Testis (tissue), 2 donors: ENCODE measurements at regions not wholly inside any gene's neighbourhood (a gene's known extent, or its start where the extent isn't known, plus 50 kb on each side); places are given as distances from the start of the nearest gene placed in this dataset.

Experiments used
- DNase-seq: peaks from one replicate; pipeline ENCODE4 v3.0.0-alpha.2; 2019
- H3K27ac ChIP-seq, 2 donors: fragments of 200-600 bp; sonication (generic); one replicate each; pipeline ENCODE4 v1.5.1; 2019
- H3K27me3 ChIP-seq: fragments of 200-600 bp; sonication (generic); one replicate; pipeline ENCODE4 v1.5.1; 2019
- H3K36me3 ChIP-seq: fragments of 200-600 bp; sonication (generic); one replicate; pipeline ENCODE4 v1.5.1; 2017; ENCODE audit warnings: low read depth; ENCODE audit errors: missing control alignments
- H3K4me1 ChIP-seq: fragments of 200-600 bp; sonication (generic); one replicate; pipeline ENCODE4 v1.5.1; 2019
- H3K4me3 ChIP-seq, 2 donors: fragments of 200-600 bp; sonication (generic); one replicate each; pipeline ENCODE4 v1.5.1; 2017 to 2019
- H3K9me3 ChIP-seq: fragments of 200-600 bp; sonication (generic); one replicate; pipeline ENCODE4 v1.5.1; 2017
- CTCF ChIP-seq, 3 experiments: fragments of 450-650 bp in 2 of 3; fragments of 200-600 bp in 1 of 3; sonication (generic) in 1 of 3; IDR thresholded peaks; one replicate each; pipeline ENCODE4 v1.5.1; 2016 to 2019; ENCODE audit warnings: antibody characterized with exemption in 3 of 3, mild to moderate bottlenecking in 2 of 3, moderate library complexity in 1 of 3
- POLR2A ChIP-seq: fragments of 450-650 bp; IDR thresholded peaks from one replicate; pipeline ENCODE4 v1.6.1; 2017; ENCODE audit warnings: antibody characterized with exemption, mild to moderate bottlenecking, moderate library complexity
- WGBS, 2 donors: methylation state at CpG; one replicate each; pipeline ENCODE4 v1.1.5; 2018; 5-methylcytosine and 5-hydroxymethylcytosine counted together
- intact Hi-C: fragments of 100-400 bp; cut with DNase I; formaldehyde crosslinking; loops from one replicate; pipeline ENCODE4 v1.15.1; 2023; ENCODE audit warnings: low total_unique reads

- Histone ChIP-seq H3K4me3 (no peak overlapping the region), H3K36me3 (no peaks in the 10 kb centered on the region), H3K27me3 (no peaks in the 10 kb centered on the region), H3K9me3 (no peaks in the 10 kb centered on the region), H3K27ac (no peak overlapping the region), H3K4me1 (peaks cover 9% of the 10 kb centered on the region)
- intact Hi-C loops = no loop called here
- WGBS, 2 donors = 68 to 85% methylated on average over 2 of the region's 2 CpGs
- TF ChIP-seq CTCF (IDR thresholded peaks at IDR 0.05) = no peak
- TF ChIP-seq POLR2A = no peak
- no peak for DNase-seq
Observed at GRCh38 chr15:66929843-66930402, 135.5 kb upstream of the SMAD3 start.

GRCh38 chr15:66931768-66932633 lies 133.4 kb upstream of the SMAD3 start:
- no peak for TF ChIP-seq CTCF (IDR thresholded peaks at IDR 0.05)
- TF ChIP-seq POLR2A = no peak
- 18 to 22% methylated on average over 15 of the region's 15 CpGs for WGBS, 2 donors
- DNase-seq = no peak
- no peak overlapping the region for H3K4me3 ChIP-seq
- no peaks in the 10 kb centered on the region for H3K36me3 ChIP-seq
- no peak overlapping the region for H3K27ac ChIP-seq
- H3K9me3 ChIP-seq = no peaks in the 10 kb centered on the region
- intact Hi-C loops = no loop called here
- H3K4me1 ChIP-seq = peaks cover 9% of the 10 kb centered on the region
- H3K27me3 ChIP-seq = no peaks in the 10 kb centered on the region

GRCh38 chr15:66932634-66933024 lies 132.8 kb upstream of the SMAD3 start:
- no peak overlapping the region for H3K27ac ChIP-seq
- DNase-seq = no peak
- WGBS, 2 donors = 78 to 84% methylated on average over 6 of the region's 6 CpGs

GRCh38 chr15:66933932-66934867 lies 131.2 kb upstream of the SMAD3 start:
- intact Hi-C loops = no loop called here
- no peak for DNase-seq

More at GRCh38 chr15:66932634-66933024, 132.8 kb upstream of the SMAD3 start:
- Histone ChIP-seq H3K4me3 (no peak overlapping the region), H3K9me3 (no peaks in the 10 kb centered on the region), H3K36me3 (no peaks in the 10 kb centered on the region), H3K27me3 (no peaks in the 10 kb centered on the region), H3K4me1 (peaks cover 9% of the 10 kb centered on the region)
- intact Hi-C loops = no loop called here
- TF ChIP-seq CTCF (IDR thresholded peaks at IDR 0.05) (no peak), POLR2A (no peak)

More at GRCh38 chr15:66933932-66934867, 131.2 kb upstream of the SMAD3 start:
- H3K27ac ChIP-seq = no peak overlapping the region
- 96% methylated on average over 8 of the region's 8 CpGs for WGBS, 2 donors
- H3K36me3 ChIP-seq = no peaks in the 10 kb centered on the region
- no peak overlapping the region for H3K4me3 ChIP-seq
- H3K9me3 ChIP-seq = no peaks in the 10 kb centered on the region
- peaks cover 9% of the 10 kb centered on the region for H3K4me1 ChIP-seq
- no peaks in the 10 kb centered on the region for H3K27me3 ChIP-seq
- TF ChIP-seq POLR2A (no peak), CTCF (IDR thresholded peaks at IDR 0.05) (no peak)
